H1 (cell line): ENCODE measurements at regions not wholly inside any gene's neighbourhood (a gene's known extent, or its start where the extent isn't known, plus 50 kb on each side); places are given as distances from the start of the nearest gene placed in this dataset.

Source experiments
- CTCF ChIA-PET: fragments of 300-600 bp; sonication (Branson Sonifier 250); formaldehyde crosslinking; loops from one replicate; lab custom pipeline; 2021; ENCODE audit not compliant: partially characterized antibody; lab: Charles Lee
- POLR2A ChIA-PET: fragments of 300-600 bp; sonication (Branson Sonifier 250); formaldehyde crosslinking; loops from one replicate; lab custom pipeline; 2021; ENCODE audit warnings: inconsistent platforms; ENCODE audit not compliant: partially characterized antibody; lab: Charles Lee
- DNase-seq, 2 experiments: peaks; one replicate each; pipeline versions ENCODE4 v3.0.0 to v3.0.0-alpha.2; 2010 to 2022; ENCODE audit warnings: low spot score in 2 of 2, low read depth in 1 of 2, mixed read lengths in 1 of 2
- FAIRE-seq: peaks from 2 replicates; lab custom pipeline; 2011; peaks lifted over from hg19 to GRCh38; lab: Jason Lieb, UNC
- H2AFZ ChIP-seq: 2 replicates; pipeline ENCODE4 v1.8.1; 2012; ENCODE audit warnings: low read length, inconsistent platforms
- H2AK5ac ChIP-seq: 2 replicates; pipeline ENCODE4 v1.6.1; 2013; ENCODE audit warnings: low read depth, low read length
- H2BK120ac ChIP-seq: replicated peaks from 2 replicates; pipeline ENCODE3; 2013; ENCODE audit warnings: low read depth, low read length, inconsistent platforms
- H2BK12ac ChIP-seq: 2 replicates; pipeline ENCODE4 v1.6.1; 2013; ENCODE audit warnings: low read depth, low read length
- H2BK15ac ChIP-seq: 2 replicates; pipeline ENCODE4 v1.6.1; 2013; ENCODE audit warnings: low read length
- H2BK20ac ChIP-seq: 2 replicates; pipeline ENCODE4 v1.6.1; 2013; ENCODE audit warnings: low read length
- H2BK5ac ChIP-seq: 2 replicates; pipeline ENCODE4 v1.6.1; 2013; ENCODE audit warnings: low read depth, low read length
- H3K14ac ChIP-seq: 2 replicates; pipeline ENCODE4 v1.6.1; 2013; ENCODE audit warnings: inconsistent platforms; ENCODE audit not compliant: insufficient read length
- H3K18ac ChIP-seq: 2 replicates; pipeline ENCODE4 v1.6.1; 2013; ENCODE audit warnings: low read length; ENCODE audit errors: extremely low read depth
- H3K23ac ChIP-seq: 2 replicates; pipeline ENCODE4 v1.6.1; 2013; ENCODE audit warnings: inconsistent platforms; ENCODE audit not compliant: insufficient read length
- H3K23me2 ChIP-seq: 2 replicates; pipeline ENCODE4 v1.6.1; 2013; ENCODE audit warnings: low read depth, low read length
- H3K27ac ChIP-seq: 2 replicates; pipeline ENCODE4 v1.6.1; 2011; ENCODE audit warnings: low read depth, low read length, inconsistent platforms
- H3K27me3 ChIP-seq, 4 experiments: replicated peaks in 1 of 4; 1 replicate in 1 of 4; 2 replicates in 3 of 4; pipeline versions ENCODE4 v1.6.1 to v1.8.1; 2011 to 2013; ENCODE audit warnings: low read length in 3 of 4, mild to moderate bottlenecking in 3 of 4, inconsistent platforms in 2 of 4, mixed read lengths in 2 of 4, moderate library complexity in 1 of 4; ENCODE audit not compliant: control insufficient read depth in 3 of 4, insufficient read depth in 3 of 4; ENCODE audit errors: extremely low read depth in 1 of 4
- H3K36me3 ChIP-seq, 4 experiments: 2 replicates each; pipeline versions ENCODE4 v1.6.1 to v1.8.1; 2011 to 2013; ENCODE audit warnings: mild to moderate bottlenecking in 4 of 4, low read length in 3 of 4, moderate library complexity in 2 of 4, control low read depth in 1 of 4, inconsistent platforms in 1 of 4; ENCODE audit not compliant: insufficient read depth in 4 of 4, control insufficient read depth in 2 of 4
- H3K4ac ChIP-seq: replicated peaks from 2 replicates; pipeline ENCODE3; 2013; ENCODE audit warnings: low read length, low read depth, mixed read lengths, inconsistent platforms; ENCODE audit not compliant: insufficient read length
- H3K4me1 ChIP-seq, 4 experiments: replicated peaks in 1 of 4; 1 replicate in 1 of 4; 2 replicates in 3 of 4; pipeline versions ENCODE4 v1.6.1 to v1.8.1; 2011 to 2013; ENCODE audit warnings: low read length in 3 of 4, inconsistent platforms in 2 of 4, mixed read lengths in 1 of 4; ENCODE audit not compliant: insufficient read depth in 4 of 4, control insufficient read depth in 3 of 4
- H3K4me2 ChIP-seq, 2 experiments: 2 replicates each; pipeline versions ENCODE4 v1.6.1 to v1.8.1; 2011 to 2013; ENCODE audit warnings: low read depth in 2 of 2, low read length in 2 of 2, control low read depth in 1 of 2, inconsistent platforms in 1 of 2, mild to moderate bottlenecking in 1 of 2; ENCODE audit not compliant: insufficient read depth in 1 of 2
- H3K4me3 ChIP-seq, 4 experiments: fragments of 200-600, 300-600 bp in 1 of 4; sonication (generic), shearing (Covaris generic), sonication (Bioruptor Twin) in 1 of 4; 2 replicates each; pipeline versions ENCODE4 v1.5.1 to v1.8.1; 2011 to 2016; ENCODE audit warnings: low read length in 4 of 4, low read depth in 3 of 4, control low read depth in 2 of 4, inconsistent platforms in 2 of 4, mild to moderate bottlenecking in 2 of 4, mixed read lengths in 1 of 4, moderate library complexity in 1 of 4; ENCODE audit not compliant: insufficient read depth in 2 of 4; ENCODE audit errors: extremely low read depth in 1 of 4
- H3K56ac ChIP-seq: replicated peaks from 2 replicates; pipeline ENCODE3; 2013; ENCODE audit warnings: low read depth, mild to moderate bottlenecking, mixed read lengths, low read length, inconsistent platforms; ENCODE audit not compliant: insufficient read length
- H3K79me1 ChIP-seq: 2 replicates; pipeline ENCODE4 v1.6.1; 2013; ENCODE audit warnings: low read depth, low read length, control low read depth
- H3K79me2 ChIP-seq, 2 experiments: 2 replicates each; pipeline versions ENCODE4 v1.6.1 to v1.8.1; 2012 to 2013; ENCODE audit warnings: low read length in 2 of 2, mild to moderate bottlenecking in 2 of 2, inconsistent platforms in 1 of 2; ENCODE audit not compliant: insufficient read depth in 2 of 2, control insufficient read depth in 1 of 2
- H3K9ac ChIP-seq, 4 experiments: replicated peaks in 1 of 4; 1 replicate in 1 of 4; 2 replicates in 3 of 4; pipeline versions ENCODE4 v1.6.1 to v1.8.1; 2011 to 2013; ENCODE audit warnings: low read depth in 3 of 4, low read length in 3 of 4, control low read depth in 2 of 4, mild to moderate bottlenecking in 2 of 4, moderate library complexity in 2 of 4, inconsistent platforms in 1 of 4; ENCODE audit errors: extremely low read depth in 1 of 4
- H3K9me3 ChIP-seq, 2 experiments: 2 replicates each; pipeline versions ENCODE4 v1.6.1 to v1.8.1; 2012 to 2013; ENCODE audit warnings: mild to moderate bottlenecking in 2 of 2, moderate library complexity in 2 of 2, control low read depth in 1 of 2, inconsistent platforms in 1 of 2, low read depth in 1 of 2, low read length in 1 of 2, mixed read lengths in 1 of 2; ENCODE audit not compliant: insufficient read depth in 2 of 2
- H4K20me1 ChIP-seq, 2 experiments: replicated peaks in 1 of 2; 2 replicates each; pipeline versions ENCODE3 to v1.8.1; 2011 to 2013; ENCODE audit warnings: inconsistent platforms in 2 of 2, low read length in 2 of 2, mild to moderate bottlenecking in 1 of 2; ENCODE audit not compliant: insufficient read depth in 2 of 2, control insufficient read depth in 1 of 2
- H4K5ac ChIP-seq: 2 replicates; pipeline ENCODE4 v1.6.1; 2013; ENCODE audit warnings: low read length, low read depth, mixed read lengths, inconsistent platforms; ENCODE audit not compliant: insufficient read length
- H4K8ac ChIP-seq: 2 replicates; pipeline ENCODE4 v1.8.0; 2013; ENCODE audit warnings: mild to moderate bottlenecking, moderate library complexity, low read length, inconsistent platforms; ENCODE audit not compliant: insufficient read depth; ENCODE audit errors: extremely low read depth
- H4K91ac ChIP-seq: replicated peaks from 2 replicates; pipeline ENCODE3; 2013; ENCODE audit warnings: low read length, mixed read lengths, inconsistent platforms; ENCODE audit not compliant: insufficient read length
- ATF3 ChIP-seq: IDR thresholded peaks from 2 replicates; pipeline ENCODE4 v1.6.1; 2011; ENCODE audit warnings: low read depth, mild to moderate bottlenecking, low read length; ENCODE audit not compliant: insufficient read depth
- CBX5 ChIP-seq: fragments of 300-800, 300-1000 bp; sonication (generic); IDR thresholded peaks from 2 replicates; pipeline ENCODE4 v1.7.1; 2016; ENCODE audit warnings: antibody characterized with exemption, low read length, low read depth
- EGR1 ChIP-seq: IDR thresholded peaks from 2 replicates; pipeline ENCODE4 v1.6.1; 2011; ENCODE audit warnings: low read depth, low read length, borderline replicate concordance
- KDM1A ChIP-seq: fragments of 200-600, 300-600 bp; sonication (generic); IDR thresholded peaks from 2 replicates; pipeline ENCODE4 v1.7.1; 2016; ENCODE audit warnings: mild to moderate bottlenecking, low read length, borderline replicate concordance
- POLR2AphosphoS5 ChIP-seq: IDR thresholded peaks from 2 replicates; pipeline ENCODE4 v1.6.1; 2011; ENCODE audit warnings: low read depth, low read length
- SIX5 ChIP-seq: IDR thresholded peaks from 2 replicates; pipeline ENCODE4 v1.6.1; 2011; ENCODE audit warnings: mild to moderate bottlenecking, low read depth, low read length
- ZNF274 ChIP-seq: IDR thresholded peaks from 2 replicates; pipeline ENCODE4 v1.7.0; 2012; ENCODE audit warnings: low read length, borderline replicate concordance; ENCODE audit errors: extremely low read depth
- WGBS, 2 experiments: shearing (Covaris generic) in 1 of 2; methylation state at CpG; one replicate each; pipeline versions ENCODE4 v1.1.6 to v1.1.7; 2013 to 2015; ENCODE audit warnings: low lambda C conversion rate in 2 of 2, mixed read lengths in 2 of 2, inconsistent platforms in 1 of 2, low coverage in 1 of 2, missing lambda C conversion rate in 1 of 2; ENCODE audit not compliant: insufficient replicate concordance in 2 of 2, insufficient coverage in 1 of 2, insufficient read length in 1 of 2; ENCODE audit errors: extremely low coverage in 1 of 2, missing lambda C conversion rate in 1 of 2; 5-methylcytosine and 5-hydroxymethylcytosine counted together

GRCh38 chr14:97029800-97030199, 232.6 kb downstream of the VRK1 start:
- Histone ChIP-seq H3K9me3 (no peaks in the 10 kb centered on the region), H4K8ac (no peak overlapping the region), H3K27me3 (peaks cover 4 to 27% (median 18%) of the 10 kb centered on the region in 4 experiments; a peak in 6 of 7 replicates), H3K79me1 (no peaks in the 10 kb centered on the region), H3K4me2 (no peak overlapping the region), H2BK12ac (no peak overlapping the region), H4K20me1 (no peaks in the 10 kb centered on the region), H2AFZ (no peak overlapping the region), H3K56ac (no peak overlapping the region), H3K14ac (no peak overlapping the region), H3K36me3 (no peaks in the 10 kb centered on the region), H3K27ac (no peak overlapping the region), H3K23me2 (peaks cover 8% of the 10 kb centered on the region), H3K23ac (no peak overlapping the region), H3K4me1 (peaks cover 17 to 39% (median 27%) of the 10 kb centered on the region in 4 experiments), H3K18ac (no peak overlapping the region), H2BK20ac (no peak overlapping the region), H4K5ac (no peak overlapping the region), H2BK120ac (no peak overlapping the region), H3K4me3 (no peak overlapping the region), H2BK5ac (no peak overlapping the region), H2AK5ac (no peak overlapping the region), H4K91ac (no peak overlapping the region), H3K79me2 (no peaks in the 10 kb centered on the region), H2BK15ac (no peak overlapping the region), H3K9ac (no peak overlapping the region), H3K4ac (no peak overlapping the region)
- TF ChIP-seq POLR2AphosphoS5 (no peak), EGR1 (no peak), CBX5 (no peak), ZNF274 (no peak), ATF3 (no peak), KDM1A (no peak), SIX5 (no peak)
- ChIA-PET CTCF (no interaction called here), POLR2A (no interaction called here)
- WGBS, 2 experiments, result 92% methylated on average over 2 of the region's 2 CpGs; no CpG with 5 or more reads in 1 of the 2 experiments
- no peak for DNase-seq
- FAIRE-seq, result no peak
